ENCODE measurements at regions not wholly inside any gene's neighbourhood (a gene's known extent, or its start where the extent isn't known, plus 50 kb on each side); places are given as distances from the start of the nearest gene placed in this dataset.

- no peak for DNase-seq (ENCODE audit: low spot score)
Observed at GRCh38 chr7:16233517-16233916, 187.8 kb downstream of the CRPPA start.

DNA sequence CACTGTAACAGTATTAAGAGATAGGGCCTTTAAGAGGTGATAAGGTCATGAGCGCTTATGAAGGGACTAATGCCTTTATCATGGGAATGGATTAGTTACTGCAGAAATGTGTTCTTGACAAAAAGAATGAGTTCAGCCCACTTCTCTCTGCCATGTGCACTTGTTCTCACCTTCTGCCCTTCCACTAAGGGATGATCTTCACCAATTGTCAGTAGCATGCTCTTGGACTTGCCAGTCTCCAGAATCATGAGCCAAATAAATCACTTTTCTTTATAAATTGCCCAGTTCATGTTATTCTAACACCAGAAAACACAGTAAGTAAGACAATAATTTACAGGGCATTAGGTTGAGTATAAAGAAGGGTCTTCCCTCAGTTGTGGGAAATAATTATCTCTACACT lies 189.1 kb downstream of the CRPPA start:
- DNase-seq (ENCODE audit: low spot score) = no peak

- DNase-seq (ENCODE audit: low spot score) = no peak
Observed at GRCh38 chr7:16223963-16224707, 197.2 kb downstream of the CRPPA start.

DNA sequence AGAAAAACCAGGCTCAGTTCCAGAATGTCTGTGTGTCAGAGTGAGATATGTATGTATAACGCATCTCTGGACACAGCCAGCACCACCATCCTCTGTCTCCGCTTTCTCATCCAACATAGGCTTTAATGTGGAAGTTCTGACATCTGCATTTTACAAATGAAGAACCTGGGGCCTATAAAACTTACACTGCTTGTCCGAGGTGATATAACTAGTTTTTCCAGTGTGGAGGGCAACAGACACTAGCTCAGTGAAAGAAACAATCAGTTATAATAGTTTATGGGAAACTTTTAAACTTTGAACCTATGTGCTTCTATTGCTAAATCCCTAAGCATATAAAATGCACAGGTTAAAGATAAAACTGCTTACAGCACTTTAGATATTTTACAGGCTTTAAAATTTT lies 208.7 kb downstream of the CRPPA start:
- DNase-seq (ENCODE audit: low spot score) = no peak

- no peak for DNase-seq (ENCODE audit: low spot score)
Observed at GRCh38 chr7:16212032-16212431, 209.3 kb downstream of the CRPPA start.

GRCh38 chr7:16211402-16211925 lies 209.9 kb downstream of the CRPPA start:
- no peak for DNase-seq (ENCODE audit: low spot score)

DNA sequence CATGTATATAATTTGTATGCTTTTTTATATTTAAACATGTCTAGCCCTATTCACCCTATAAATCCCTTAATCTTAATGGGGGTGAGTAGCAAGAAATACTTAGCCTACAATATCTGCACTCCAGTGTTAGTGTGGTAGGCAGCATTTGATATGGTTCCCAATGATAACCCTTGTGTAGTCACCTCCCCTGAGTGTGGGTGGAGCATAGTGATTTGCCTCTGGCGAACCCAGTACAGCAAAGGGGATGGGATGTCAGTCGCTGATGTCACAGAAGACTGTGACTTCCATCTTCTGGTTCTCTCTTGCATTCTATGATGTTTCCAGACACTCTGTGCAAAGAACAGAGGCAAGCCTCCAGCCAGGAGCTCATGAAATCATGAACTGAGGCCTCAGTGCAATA lies 211.2 kb downstream of the CRPPA start:
- no peak for DNase-seq (ENCODE audit: low spot score)

DNA sequence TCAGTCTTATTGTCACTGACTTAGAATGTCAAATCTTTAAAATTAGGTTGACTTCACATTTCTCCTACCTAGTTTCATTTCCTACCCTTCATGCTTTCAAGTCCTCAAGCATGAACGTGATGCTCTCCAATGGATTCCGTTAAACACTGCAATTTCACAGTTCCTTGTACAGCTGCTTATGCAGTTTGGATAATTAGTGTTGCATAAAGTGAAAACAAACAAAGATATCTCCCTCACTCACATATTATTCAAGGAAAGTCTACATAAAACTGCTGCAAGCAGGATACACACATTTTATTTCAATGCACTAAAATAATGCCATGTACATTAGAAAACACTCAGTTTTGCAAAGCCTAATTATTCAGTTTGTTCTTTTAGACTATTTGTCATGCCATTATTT lies 214.0 kb downstream of the CRPPA start:
- DNase-seq (ENCODE audit: low spot score) = no peak

GRCh38 chr7:16205466-16205865 lies 215.9 kb downstream of the CRPPA start:
- DNase-seq (ENCODE audit: low spot score) = no peak

DNA sequence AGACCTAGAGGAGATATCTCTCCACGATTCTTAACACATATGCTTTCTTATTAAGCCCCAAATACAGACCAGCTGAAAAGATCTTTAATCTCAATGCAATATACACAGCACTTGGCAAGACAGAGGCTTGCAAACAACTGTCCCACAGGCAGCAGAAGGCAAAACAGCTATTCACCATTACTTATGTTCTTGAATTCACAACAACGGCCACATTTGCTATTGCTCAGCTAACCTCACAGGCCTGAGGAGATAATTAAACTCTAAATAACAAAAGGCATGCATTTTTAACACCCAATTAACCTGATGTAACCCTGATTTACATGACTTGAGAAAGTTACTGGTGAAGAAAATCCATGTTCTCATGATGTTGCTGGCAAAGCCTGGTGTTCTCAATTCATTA lies 216.4 kb downstream of the CRPPA start:
- DNase-seq (ENCODE audit: low spot score) = no peak

DNA sequence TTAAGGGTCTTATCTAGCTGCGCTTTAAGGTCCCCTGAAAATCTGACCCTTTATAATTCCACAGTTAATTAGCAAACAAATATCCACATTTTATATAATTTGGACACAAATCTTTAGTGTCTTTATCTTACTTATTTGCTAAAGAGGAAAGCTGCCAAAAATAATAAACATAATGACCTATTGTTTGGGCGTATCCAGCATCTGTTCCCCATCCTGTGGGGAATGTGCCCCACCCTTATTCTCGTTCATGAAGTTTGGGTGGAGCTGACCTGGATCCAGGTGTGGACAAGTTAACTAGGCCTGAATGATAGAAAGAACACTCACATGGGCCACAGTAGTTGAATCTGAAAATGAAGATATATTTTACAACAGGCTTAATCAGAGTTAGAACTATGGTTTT lies 218.3 kb downstream of the CRPPA start:
- DNase-seq (ENCODE audit: low spot score) = no peak

DNA sequence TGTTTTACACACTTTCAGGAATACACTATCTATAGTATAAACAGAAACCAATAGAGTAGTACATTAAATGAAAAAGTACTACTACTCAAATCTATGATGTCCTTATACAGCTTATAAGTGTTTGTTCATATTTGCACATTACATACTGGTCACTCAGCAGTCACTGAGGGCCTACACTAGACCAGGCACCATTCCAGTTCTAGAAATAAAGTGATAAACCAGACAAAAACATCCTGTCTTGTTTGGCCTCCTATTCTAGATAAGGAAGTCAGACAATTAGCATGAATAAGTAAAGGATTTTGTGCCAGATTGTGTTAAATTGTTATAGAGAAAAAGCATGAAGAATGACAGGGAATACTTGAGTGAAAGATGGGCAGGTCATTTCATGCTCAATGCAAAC lies 219.0 kb downstream of the CRPPA start:
- no peak for DNase-seq (ENCODE audit: low spot score)

DNA sequence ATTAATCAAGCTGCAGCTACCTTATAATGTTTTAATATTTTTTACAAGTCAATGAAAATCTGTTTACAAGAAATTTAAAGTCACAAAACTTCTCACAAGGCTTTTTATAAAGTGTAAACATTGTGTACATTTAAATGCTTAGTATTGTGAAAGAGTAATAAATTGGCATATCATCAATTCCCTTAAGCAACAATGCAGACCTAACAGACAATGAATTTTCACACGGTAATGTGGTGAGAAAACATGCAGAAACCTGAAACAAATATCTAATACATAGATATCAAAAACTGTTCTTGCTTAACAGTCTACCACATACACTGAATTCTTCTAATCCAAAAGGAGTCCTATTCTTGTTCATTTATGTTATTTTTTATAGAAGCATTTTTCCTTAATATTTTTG lies 220.7 kb downstream of the CRPPA start:
- DNase-seq (ENCODE audit: low spot score) = no peak

DNA sequence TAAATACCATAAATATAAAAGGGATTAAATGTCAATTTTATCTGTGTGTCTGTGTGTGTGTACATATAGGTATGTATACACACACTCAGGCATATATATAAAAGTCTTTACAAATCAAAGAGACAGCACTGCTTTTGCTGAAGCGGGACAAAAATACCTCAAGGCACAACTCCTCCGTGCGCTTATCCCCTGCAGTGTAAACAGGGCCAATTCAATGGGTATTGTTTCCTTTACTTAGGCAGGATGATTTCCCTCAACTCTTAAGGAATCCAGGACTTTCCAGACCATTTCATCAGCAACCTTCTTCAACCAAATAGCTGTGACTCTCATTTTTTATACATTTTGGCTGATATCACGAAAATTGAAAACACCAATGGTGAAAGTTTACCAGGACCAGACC lies 227.7 kb downstream of the CRPPA start:
- DNase-seq (ENCODE audit: low spot score) = no peak

- no peak for DNase-seq (ENCODE audit: low spot score)
Observed at GRCh38 chr7:16189026-16189715, 232.2 kb downstream of the CRPPA start.

GRCh38 chr7:16187131-16187530 lies 234.2 kb downstream of the CRPPA start:
- DNase-seq (ENCODE audit: low spot score) = no peak

DNA sequence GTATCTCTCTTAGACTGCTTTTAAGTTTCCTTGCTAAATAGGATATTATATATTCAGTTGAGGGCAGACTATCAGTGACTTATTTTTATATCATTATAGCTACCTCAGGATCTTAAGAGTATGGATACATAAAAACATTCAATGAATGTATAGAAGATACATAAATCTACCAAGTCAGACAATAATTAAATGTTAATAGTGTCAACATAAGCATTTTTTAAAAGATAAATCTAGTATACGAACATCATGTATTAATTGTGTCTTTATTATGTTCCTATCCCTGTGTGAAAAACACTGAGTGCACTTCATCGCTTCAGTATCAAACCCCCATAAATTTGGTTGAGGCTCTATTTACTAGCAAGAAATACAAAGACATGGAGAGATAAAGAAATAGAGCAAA lies 242.8 kb downstream of the CRPPA start:
- no peak for DNase-seq (ENCODE audit: low spot score)

DNA sequence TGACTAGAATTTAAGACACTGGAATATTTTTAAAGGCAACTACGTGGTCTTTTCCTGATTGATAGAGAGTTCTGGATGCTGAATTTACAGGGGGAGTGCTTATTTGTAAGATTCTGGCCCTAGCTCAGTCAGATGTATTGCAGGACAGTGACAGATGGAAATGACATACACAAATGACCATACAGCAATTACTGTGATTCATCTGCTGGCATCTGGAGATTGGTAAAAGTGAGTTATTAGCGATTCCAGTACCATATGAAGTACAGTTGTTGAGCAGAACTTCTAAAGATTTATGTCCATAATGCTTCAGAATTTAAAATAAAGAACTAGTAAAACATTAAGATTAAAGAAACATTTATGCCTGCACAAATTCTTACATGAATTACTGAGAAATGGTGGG lies 243.2 kb downstream of the CRPPA start:
- no peak for DNase-seq (ENCODE audit: low spot score)

DNA sequence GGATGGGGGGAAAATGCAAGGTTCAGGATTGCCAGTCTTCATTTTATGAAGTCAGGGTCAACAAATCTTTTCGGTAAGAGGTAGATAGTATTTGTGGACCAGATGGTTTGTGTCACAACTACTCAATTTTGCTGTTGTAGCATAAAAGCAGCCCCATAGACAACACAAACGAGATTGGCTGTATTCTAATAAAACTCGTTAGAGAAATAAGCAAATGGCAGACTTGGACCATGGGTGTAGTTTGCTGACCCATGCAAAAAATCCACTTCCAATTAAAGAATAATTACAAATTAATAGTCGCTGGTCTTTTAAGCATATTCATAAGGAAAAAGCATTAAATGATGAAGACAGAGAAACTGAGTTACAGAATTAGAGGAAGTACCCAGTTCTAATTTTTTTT lies 247.1 kb downstream of the CRPPA start:
- no peak for DNase-seq (ENCODE audit: low spot score)

DNA sequence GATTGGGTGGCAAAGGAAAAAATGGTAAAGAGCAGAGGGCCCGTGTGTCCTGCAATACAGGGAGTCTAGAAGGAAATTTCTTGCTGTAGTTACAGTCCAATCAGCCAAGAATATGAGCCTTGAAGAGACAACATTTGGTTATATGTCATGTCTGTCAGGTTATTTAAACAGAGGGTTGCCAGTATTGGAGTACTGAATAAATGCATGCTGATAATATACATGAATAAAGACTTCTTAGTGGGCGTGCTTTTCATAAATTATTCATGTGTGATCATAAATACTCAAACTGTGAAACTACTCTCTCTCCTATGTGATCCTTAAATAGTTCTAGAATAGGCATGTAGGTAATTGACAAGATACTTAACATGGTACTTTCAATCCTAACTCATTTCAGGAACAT lies 249.0 kb downstream of the CRPPA start:
- no peak for DNase-seq (ENCODE audit: low spot score)

DNA sequence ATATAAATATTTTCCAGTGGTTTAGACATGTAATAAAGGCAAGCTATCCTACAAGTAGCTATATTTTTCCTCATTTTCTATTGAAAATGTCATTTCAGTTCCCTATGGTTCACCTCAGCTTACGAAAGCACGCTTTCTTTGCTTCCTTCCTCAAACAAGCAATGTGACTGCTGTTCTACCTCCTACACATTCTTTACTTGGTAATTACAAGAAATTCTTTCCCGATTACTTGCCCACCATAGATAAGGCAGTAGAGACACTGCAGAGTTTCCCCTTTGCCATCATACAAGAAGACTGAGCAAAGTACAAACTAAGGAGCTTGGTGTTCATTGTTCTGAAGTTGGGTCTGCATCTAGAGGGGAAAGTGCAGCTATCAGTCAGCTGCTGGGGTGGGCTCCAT lies 249.4 kb downstream of the CRPPA start:
- DNase-seq (ENCODE audit: low spot score) = no peak

GRCh38 chr7:16170671-16171070 lies 250.7 kb downstream of the CRPPA start:
- no peak for DNase-seq (ENCODE audit: low spot score)

- no peak for DNase-seq (ENCODE audit: low spot score)
Observed at GRCh38 chr7:16169537-16169936, 251.8 kb downstream of the CRPPA start.

- DNase-seq (ENCODE audit: low spot score) = no peak
Observed at GRCh38 chr7:16167526-16167925, 253.8 kb downstream of the CRPPA start.

Data from D341Med (cell line).